K562 (cell line): ENCODE measurements at regions not wholly inside any gene's neighbourhood (a gene's known extent, or its start where the extent isn't known, plus 50 kb on each side); places are given as distances from the start of the nearest gene placed in this dataset.

Source experiments
- ATAC-seq: fragments of 200-7000 bp; cut with Tn5 transposase; 3 replicates; pipeline ENCODE4 v1.9.1; 2020; ENCODE audit warnings: moderate library complexity
- BruUV-seq: library from RNA; stranded (reverse); fragments of 400-500 nt; replicated peaks from 2 replicates; lab custom pipeline; 2021; lab: Mats Ljungman, UMichigan
- CTCF ChIA-PET: fragments of 300-600 bp; formaldehyde crosslinking; extraction: SDS; loops from one replicate; lab custom pipeline; 2021; ENCODE audit warnings: low intra/inter-chr PET ratio; lab: Yijun Ruan, JAX
- POLR2A ChIA-PET: fragments of 300-600, 350-650 bp; sonication (Branson Sonifier 250); formaldehyde crosslinking; extraction: SDS; loops from one replicate; lab custom pipeline; 2021; ENCODE audit warnings: antibody characterized with exemption, inconsistent platforms; lab: Yijun Ruan, JAX
- DNase-seq, 4 experiments: peaks; one replicate each; pipeline versions ENCODE4 v3.0.0 to v3.0.0-alpha.2; 2011 to 2018; ENCODE audit warnings: low spot score in 3 of 4, mixed read lengths in 3 of 4; ENCODE audit errors: extremely low read depth in 1 of 4
- FAIRE-seq: peaks from 2 replicates; lab custom pipeline; 2011; peaks lifted over from hg19 to GRCh38; lab: Jason Lieb, UNC
- H2AFZ ChIP-seq: 2 replicates; pipeline ENCODE4 v1.6.0; 2011; ENCODE audit warnings: low read depth, low read length, control low read depth, inconsistent platforms
- H3K27ac ChIP-seq: fragments of 200-600 bp; 3 replicates; pipeline ENCODE4 v1.8.0; 2011; ENCODE audit warnings: low read depth, mild to moderate bottlenecking, control low read depth, inconsistent platforms, low read length, moderate library complexity, mixed read lengths; ENCODE audit errors: extremely low read depth
- H3K27me3 ChIP-seq, 2 experiments: fragments of 300-600 bp in 1 of 2; 2 replicates in 1 of 2; 3 replicates in 1 of 2; pipeline versions ENCODE4 v1.6.0 to v1.8.0; 2011; ENCODE audit warnings: inconsistent platforms in 2 of 2, low read length in 2 of 2, mild to moderate bottlenecking in 1 of 2, mixed read lengths in 1 of 2, moderate library complexity in 1 of 2; ENCODE audit not compliant: control insufficient read depth in 2 of 2, insufficient read depth in 2 of 2
- H3K36me3 ChIP-seq: fragments of 300-600 bp; 3 replicates; pipeline ENCODE4 v1.8.0; 2011; ENCODE audit warnings: mild to moderate bottlenecking, low read length, inconsistent platforms; ENCODE audit not compliant: control insufficient read depth, insufficient read depth
- H3K4me1 ChIP-seq, 2 experiments: fragments of 200-600 bp in 1 of 2; replicated peaks in 1 of 2; 2 replicates in 1 of 2; 3 replicates in 1 of 2; pipeline versions ENCODE4 v1.5.1 to v1.8.0; 2011; ENCODE audit warnings: inconsistent platforms in 2 of 2, low read length in 2 of 2, mild to moderate bottlenecking in 1 of 2, mixed read lengths in 1 of 2, moderate library complexity in 1 of 2; ENCODE audit not compliant: control insufficient read depth in 2 of 2, insufficient read depth in 2 of 2
- H3K4me2 ChIP-seq: 2 replicates; pipeline ENCODE4 v1.6.1; 2011; ENCODE audit warnings: low read length, control low read depth, inconsistent platforms, mixed read lengths; ENCODE audit not compliant: insufficient read depth
- H3K4me3 ChIP-seq: fragments of 200-600 bp; sonication (generic), shearing (Covaris generic); 2 replicates; pipeline ENCODE4 v1.5.1; 2016; ENCODE audit warnings: control low read depth, inconsistent platforms
- H3K79me2 ChIP-seq: fragments of 200-600 bp; 3 replicates; pipeline ENCODE4 v1.8.0; 2011; ENCODE audit warnings: low read length, inconsistent platforms; ENCODE audit not compliant: control insufficient read depth, insufficient read depth
- H3K9ac ChIP-seq, 2 experiments: 2 replicates each; pipeline versions ENCODE4 v1.6.0 to v1.6.1; 2011; ENCODE audit warnings: low read depth in 2 of 2, low read length in 2 of 2, control low read depth in 1 of 2, inconsistent platforms in 1 of 2, mild to moderate bottlenecking in 1 of 2, mixed read lengths in 1 of 2; ENCODE audit not compliant: insufficient read depth in 1 of 2
- H3K9me1 ChIP-seq: one replicate; pipeline ENCODE4 v1.6.0; 2011; ENCODE audit warnings: inconsistent platforms, mild to moderate bottlenecking, low read length, moderate library complexity; ENCODE audit not compliant: control insufficient read depth, insufficient read depth
- H3K9me3 ChIP-seq: replicated peaks from 2 replicates; pipeline ENCODE4 v1.5.1; 2011; ENCODE audit warnings: low read depth, low read length, inconsistent platforms; ENCODE audit not compliant: control insufficient read depth, insufficient read depth
- H4K20me1 ChIP-seq: replicated peaks from 2 replicates; pipeline ENCODE4 v1.6.1; 2011; ENCODE audit warnings: low read length, inconsistent platforms, mixed read lengths; ENCODE audit not compliant: control insufficient read depth, insufficient read depth
- MAFK ChIP-seq: IDR thresholded peaks from 2 replicates; pipeline ENCODE4 v1.6.1; 2011; ENCODE audit warnings: low read length, improper control_type of control experiment
- RUNX1 ChIP-seq: sonication (generic); IDR thresholded peaks from 2 replicates; pipeline ENCODE4 v1.6.1; 2016; ENCODE audit warnings: antibody characterized with exemption, low read depth
- WHSC1 ChIP-seq: IDR thresholded peaks from one replicate; pipeline ENCODE4 v1.6.1; 2012; ENCODE audit warnings: low read length, control low read depth, inconsistent platforms
- ZNF263 ChIP-seq: sonication (generic); formaldehyde crosslinking; IDR thresholded peaks from 2 replicates; pipeline ENCODE4 v1.8.0; 2022; ENCODE audit warnings: mild to moderate bottlenecking, missing genetic modification reagents, borderline replicate concordance
- WGBS: fragments of 100-300 bp; shearing (Covaris generic); methylation state at CpG from one replicate; pipeline ENCODE4 v1.1.6; 2016; ENCODE audit warnings: low coverage, mixed read lengths; ENCODE audit not compliant: insufficient coverage; ENCODE audit errors: missing lambda C conversion rate; 5-methylcytosine and 5-hydroxymethylcytosine counted together
- in situ Hi-C: fragments of 300-500 bp; cut with MboI; formaldehyde crosslinking; loops from 4 replicates; pipeline ENCODE4 v1.15.0; 2018; ENCODE audit warnings: inconsistent platforms, mixed read lengths
- intact Hi-C: fragments of 100-400 bp; cut with micrococcal nuclease; formaldehyde crosslinking; loops from 2 replicates; pipeline ENCODE4 v1.14.2; 2022
- TF ChIP-seq, protein P1 (sequence below): fragments of 450-650 bp; IDR thresholded peaks from 2 replicates; pipeline ENCODE4 v1.6.1; 2016

DNA sequence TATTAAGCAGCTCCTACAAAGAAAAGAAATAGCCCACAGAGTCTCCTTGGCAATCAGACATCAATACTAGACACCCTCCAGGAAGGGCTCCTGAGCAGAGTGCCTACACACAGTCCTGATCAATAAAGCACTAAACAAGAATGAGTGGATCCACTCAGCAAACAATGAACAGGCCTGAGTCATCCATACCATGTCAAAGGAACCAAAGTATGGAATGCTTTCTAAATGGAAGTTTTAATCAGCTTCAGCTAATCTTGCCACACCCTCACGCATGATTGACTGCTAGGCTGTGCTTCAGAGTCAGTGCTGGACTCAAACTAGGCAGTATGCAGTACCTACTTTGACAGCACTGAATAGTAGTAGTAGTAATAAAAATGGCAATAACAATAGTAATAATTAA is 392.7 kb upstream of the HTR2A start:
- Histone ChIP-seq H3K79me2 (no peaks in the 10 kb centered on the region), H3K27me3 (no peaks in the 10 kb centered on the region), H4K20me1 (no peaks in the 10 kb centered on the region), H3K27ac (no peak overlapping the region), H3K4me1 (no peaks in the 10 kb centered on the region), H3K9me1 (no peaks in the 10 kb centered on the region), H2AFZ (no peak overlapping the region), H3K4me3 (no peak overlapping the region), H3K9me3 (no peaks in the 10 kb centered on the region; the same call in 1 of the 2 replicates), H3K36me3 (no peaks in the 10 kb centered on the region), H3K4me2 (no peak overlapping the region), H3K9ac (no peak overlapping the region)
- no peak for ATAC-seq
- CTCF ChIA-PET = no interaction called here
- no TSS peak for BruUV-seq
- WGBS = 0% methylated on average over 1 of the region's 1 CpG
- in situ Hi-C loops (no loop called here), intact Hi-C loops (no loop called here)
- TF ChIP-seq, protein P1, sequence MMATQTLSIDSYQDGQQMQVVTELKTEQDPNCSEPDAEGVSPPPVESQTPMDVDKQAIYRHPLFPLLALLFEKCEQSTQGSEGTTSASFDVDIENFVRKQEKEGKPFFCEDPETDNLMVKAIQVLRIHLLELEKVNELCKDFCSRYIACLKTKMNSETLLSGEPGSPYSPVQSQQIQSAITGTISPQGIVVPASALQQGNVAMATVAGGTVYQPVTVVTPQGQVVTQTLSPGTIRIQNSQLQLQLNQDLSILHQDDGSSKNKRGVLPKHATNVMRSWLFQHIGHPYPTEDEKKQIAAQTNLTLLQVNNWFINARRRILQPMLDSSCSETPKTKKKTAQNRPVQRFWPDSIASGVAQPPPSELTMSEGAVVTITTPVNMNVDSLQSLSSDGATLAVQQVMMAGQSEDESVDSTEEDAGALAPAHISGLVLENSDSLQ = peak; percentile 50
- no peak for TF ChIP-seq RUNX1
- no peak for DNase-seq
- FAIRE-seq = no peak
- POLR2A ChIA-PET = no interaction called here

DNA sequence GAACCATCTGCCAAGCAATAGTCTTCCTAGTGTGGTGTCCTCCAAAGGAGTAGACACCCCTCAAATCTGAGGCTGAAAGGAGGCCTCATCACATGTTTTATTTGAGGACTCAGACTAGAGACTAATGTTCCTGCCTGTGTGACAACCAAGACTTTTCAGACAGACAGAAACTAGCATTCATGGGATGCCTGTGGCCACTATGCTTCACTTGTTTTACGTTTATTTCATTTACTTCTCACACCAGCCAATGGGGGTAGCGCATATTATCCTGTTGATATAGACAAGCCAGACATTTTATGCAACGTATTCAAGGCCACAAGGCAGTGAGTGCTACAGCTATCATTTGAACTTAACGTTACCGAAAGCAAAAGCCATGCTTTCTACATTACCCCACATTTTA is 391.7 kb upstream of the HTR2A start:
- FAIRE-seq (no peak), DNase-seq (no peak), ATAC-seq (no peak)
- Histone ChIP-seq H3K36me3 (no peaks in the 10 kb centered on the region), H3K9me1 (no peaks in the 10 kb centered on the region), H3K9me3 (no peaks in the 10 kb centered on the region; the same call in 1 of the 2 replicates), H3K27me3 (no peaks in the 10 kb centered on the region), H4K20me1 (no peaks in the 10 kb centered on the region), H3K4me1 (no peaks in the 10 kb centered on the region), H3K4me2 (no peak overlapping the region), H3K79me2 (no peaks in the 10 kb centered on the region), H3K9ac (no peak overlapping the region), H2AFZ (no peak overlapping the region), H3K27ac (no peak overlapping the region), H3K4me3 (no peak overlapping the region)
- intact Hi-C loops (no loop called here), in situ Hi-C loops (no loop called here)
- no TSS peak for BruUV-seq
- 0% methylated on average over 5 of the region's 5 CpGs for WGBS
- ChIA-PET POLR2A (no interaction called here), CTCF (no interaction called here)
- TF ChIP-seq WHSC1 = no peak
- no peak for TF ChIP-seq MAFK
- no peak for TF ChIP-seq ZNF263 (CRISPR knock-in tag)
